Amygdala (tissue), 56 donors: ENCODE measurements at regions not wholly inside any gene's neighbourhood (a gene's known extent, or its start where the extent isn't known, plus 50 kb on each side); places are given as distances from the start of the nearest gene placed in this dataset.

Source experiments
- DNase-seq, 56 donors: peaks; one replicate each; lab custom pipeline; 2025; lab: John Stamatoyannopoulos, UW

- no peak for DNase-seq
Observed at GRCh38 chr17:72401883-72402726, 281.3 kb downstream of the SOX9 start.

GRCh38 chr17:72402727-72403210 lies 281.9 kb downstream of the SOX9 start:
- DNase-seq: no peak

- no peak for DNase-seq
Observed at GRCh38 chr17:72403713-72404209, 282.9 kb downstream of the SOX9 start.

- DNase-seq: peak in 5 of 56 donors; percentile 2 to 51 (median 23)
Observed at GRCh38 chr17:72404872-72405271, 284.1 kb downstream of the SOX9 start.

DNA sequence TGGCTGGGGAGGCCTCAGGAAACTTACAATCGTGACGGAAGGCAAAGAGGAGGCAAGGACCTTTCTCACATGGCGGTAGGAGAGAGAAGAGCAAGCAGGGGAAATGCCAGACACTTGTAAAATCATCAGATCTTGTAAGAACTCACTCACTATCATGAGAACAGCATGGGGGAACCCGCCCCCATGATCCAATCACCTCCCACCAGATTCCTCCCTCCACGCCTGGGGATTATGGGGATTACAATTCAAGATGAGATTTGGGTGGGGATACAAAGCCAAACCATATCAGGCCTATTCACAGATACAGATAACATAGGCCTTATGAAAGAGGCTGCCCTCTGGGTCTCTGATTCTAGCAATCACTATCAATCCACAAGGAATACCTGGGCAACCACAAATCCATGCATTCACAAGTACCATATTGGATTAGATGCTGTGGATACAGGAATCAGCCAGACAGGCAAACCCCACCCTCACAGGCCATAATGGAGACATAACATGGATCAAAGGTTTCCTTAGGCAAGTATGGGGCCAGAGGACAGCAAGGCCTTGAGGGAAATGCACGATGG lies 284.9 kb downstream of the SOX9 start:
- DNase-seq: no peak

- DNase-seq: no peak
Observed at GRCh38 chr17:72406498-72406897, 285.7 kb downstream of the SOX9 start.

DNA sequence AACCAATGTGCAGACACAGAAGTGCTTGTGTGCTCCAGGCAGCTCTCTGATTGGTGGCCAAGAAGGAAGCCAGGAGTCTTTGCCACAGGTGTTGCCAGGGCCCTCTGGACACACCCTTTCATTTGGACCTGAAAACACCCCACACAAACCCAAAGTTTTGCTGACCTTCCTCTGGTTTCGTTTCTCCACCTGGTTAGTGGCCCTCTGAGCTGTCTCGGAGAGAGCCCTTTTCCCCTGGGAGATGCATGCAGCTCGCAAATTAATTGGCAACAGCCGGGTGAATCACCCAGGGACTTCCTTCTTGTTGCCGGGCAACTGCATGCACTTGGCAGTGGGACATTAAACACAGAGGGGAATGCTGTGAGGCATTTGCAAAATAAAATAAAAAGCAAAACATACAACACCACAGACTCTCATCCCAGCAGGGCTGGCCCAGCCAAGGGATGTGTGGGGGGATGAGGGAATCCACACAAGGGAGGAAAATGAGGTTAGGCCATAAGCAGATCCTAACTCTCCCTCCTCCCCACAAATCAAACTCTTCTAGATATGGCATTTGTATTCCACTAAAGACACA lies 286.6 kb downstream of the SOX9 start:
- peak in 49 of 56 donors; percentile 9 to 78 (median 44) for DNase-seq

DNA sequence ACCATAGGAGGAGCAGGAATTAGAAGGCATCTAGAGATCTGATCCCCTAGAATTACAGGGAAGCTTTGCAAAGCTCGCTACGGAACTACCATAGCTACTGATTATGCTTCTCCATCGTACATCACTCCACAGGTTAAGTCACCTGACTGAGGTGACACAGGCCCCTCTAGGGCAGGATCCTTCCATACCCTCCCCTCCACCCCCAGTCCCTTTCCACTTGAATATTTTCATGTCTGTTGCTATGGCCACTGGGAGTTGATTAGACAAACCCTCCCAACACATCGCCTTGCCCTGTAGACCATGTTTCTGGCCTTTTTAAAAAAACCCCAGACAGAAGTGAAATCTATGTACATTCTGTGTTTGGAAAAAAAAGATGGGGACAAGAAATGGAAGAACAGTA lies 287.1 kb downstream of the SOX9 start:
- no peak for DNase-seq

GRCh38 chr17:72408641-72409040 lies 287.8 kb downstream of the SOX9 start:
- DNase-seq: no peak

DNA sequence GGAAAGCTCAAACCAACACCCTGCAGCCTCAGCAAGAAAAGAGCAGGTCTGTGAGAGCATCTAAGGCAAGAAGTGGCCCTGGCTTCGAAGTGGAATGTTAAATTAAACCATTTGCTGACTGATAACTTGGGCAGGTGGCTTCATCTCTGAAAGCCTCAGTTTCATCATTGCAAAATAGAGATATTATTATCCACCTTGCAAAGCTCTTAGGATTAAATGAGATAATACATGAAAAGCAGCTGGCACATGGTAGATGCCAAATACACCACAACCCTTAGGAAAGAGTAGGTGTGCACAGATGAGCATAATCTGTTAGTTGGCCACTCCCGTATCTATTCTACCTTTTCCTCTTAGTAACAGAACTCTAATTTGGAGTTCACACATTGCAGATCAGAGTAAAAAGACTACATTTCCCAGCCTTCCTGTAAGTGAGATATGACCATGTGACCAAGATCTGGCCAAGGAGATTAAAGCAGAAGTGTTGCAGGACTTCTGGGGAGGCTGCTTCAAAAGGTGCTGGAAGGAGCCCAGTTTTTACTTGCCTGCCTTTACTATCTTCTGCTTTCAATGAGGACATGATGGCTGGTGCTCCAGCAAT lies 288.7 kb downstream of the SOX9 start:
- no peak for DNase-seq

DNA sequence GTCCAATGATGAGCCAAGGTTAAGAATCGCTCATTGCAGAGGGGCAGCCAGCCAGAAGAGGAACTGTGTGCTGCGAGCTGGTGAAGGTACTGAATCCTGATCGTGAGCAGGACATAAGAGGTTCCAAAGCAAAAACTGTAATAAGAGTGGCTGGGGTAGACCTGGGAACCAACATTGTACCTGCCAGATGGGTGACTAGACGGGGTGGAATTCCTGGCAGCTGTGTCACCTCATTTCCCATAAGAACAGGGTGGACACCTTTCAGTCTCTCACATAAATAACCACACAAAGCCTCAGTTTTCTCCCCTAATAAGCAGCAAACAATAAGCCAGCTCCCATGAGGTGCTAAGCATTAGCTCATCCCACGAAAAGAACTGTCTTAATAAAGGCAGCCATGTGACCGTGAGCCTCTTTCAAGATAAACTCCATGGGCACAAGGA lies 290.3 kb downstream of the SOX9 start:
- DNase-seq: no peak

GRCh38 chr17:72412650-72413076 lies 291.8 kb downstream of the SOX9 start:
- no peak for DNase-seq

DNA sequence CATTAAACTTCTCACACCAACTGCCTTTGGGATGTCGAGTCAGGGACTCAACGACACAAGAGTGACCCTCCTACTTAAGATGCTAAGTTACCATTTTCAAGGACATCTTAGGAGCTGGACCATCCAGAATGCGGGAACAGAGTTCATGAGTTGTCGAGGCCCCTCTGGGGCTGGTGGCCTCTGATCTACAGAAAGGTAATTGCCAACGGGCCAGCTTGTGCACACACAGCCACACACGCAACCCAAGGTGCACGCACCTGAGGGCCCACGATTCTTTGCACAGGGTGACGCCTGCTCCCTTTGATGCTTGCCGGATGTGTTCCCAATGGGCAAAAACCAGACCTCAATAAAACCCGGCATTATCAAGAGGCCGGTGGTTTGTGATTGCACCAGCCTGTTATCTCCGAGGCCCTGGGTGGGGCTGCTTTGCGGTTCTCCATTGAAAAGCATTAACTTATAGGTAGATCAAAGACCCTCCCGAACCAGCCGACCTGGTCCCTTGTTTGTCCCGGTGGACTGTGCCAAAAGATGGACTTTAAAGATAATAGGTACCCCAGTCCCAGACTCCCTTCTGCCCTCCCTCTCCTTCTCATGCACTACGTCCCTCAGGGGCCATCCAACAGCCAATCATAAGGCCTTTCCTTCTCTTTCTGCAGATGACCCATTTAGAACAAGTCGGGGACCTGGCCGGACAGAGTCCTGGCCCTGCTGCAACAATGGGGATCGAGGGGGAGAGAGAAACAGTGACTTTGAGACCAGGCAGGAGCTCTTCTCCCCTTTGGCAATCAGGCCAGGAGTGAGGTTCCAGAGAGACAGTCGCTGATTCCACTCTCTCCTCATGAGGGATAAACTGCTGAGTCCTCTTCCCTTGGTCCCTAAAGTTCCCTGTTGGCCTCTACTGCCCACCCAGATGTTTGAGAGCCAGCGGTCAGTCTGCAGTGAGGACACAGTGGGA lies 292.5 kb downstream of the SOX9 start:
- DNase-seq: no peak

- no peak for DNase-seq
Observed at GRCh38 chr17:72414032-72414396, 293.2 kb downstream of the SOX9 start.

- no peak for DNase-seq
Observed at GRCh38 chr17:72414967-72415853, 294.4 kb downstream of the SOX9 start.

DNA sequence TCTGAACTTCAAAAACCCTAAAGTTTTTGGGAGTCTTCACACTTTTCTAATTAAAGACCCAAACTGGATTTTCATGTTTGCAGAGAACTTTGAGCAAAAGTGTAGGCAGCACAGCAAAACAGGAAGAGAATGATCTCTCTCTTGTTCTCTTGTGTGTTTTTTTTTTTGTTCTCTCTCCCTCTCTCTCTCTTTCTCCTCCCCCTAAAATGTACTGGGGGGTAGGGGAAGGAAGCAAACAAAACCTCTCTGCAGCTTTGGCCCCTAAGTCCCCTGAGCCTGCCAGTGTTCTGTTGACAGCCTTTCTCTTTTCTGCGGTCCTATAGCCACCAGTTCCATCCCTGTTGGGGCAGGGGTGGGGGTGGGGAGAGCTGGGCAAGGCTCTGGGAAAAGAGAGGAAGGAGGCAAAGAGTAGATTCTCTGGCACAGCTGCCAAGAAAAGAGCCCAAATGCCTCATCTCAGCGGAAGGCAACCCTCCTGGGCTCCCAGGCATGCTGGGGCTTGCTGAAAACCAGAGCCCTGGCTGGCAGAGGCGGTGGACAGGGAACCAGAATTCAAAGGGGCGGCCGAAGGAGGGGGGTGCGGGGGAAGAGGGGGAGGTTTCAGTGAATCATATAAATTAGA lies 295.3 kb downstream of the SOX9 start:
- peak in 29 of 56 donors; percentile 8 to 59 (median 38) for DNase-seq

- DNase-seq: no peak
Observed at GRCh38 chr17:72416905-72417304, 296.1 kb downstream of the SOX9 start.

DNA sequence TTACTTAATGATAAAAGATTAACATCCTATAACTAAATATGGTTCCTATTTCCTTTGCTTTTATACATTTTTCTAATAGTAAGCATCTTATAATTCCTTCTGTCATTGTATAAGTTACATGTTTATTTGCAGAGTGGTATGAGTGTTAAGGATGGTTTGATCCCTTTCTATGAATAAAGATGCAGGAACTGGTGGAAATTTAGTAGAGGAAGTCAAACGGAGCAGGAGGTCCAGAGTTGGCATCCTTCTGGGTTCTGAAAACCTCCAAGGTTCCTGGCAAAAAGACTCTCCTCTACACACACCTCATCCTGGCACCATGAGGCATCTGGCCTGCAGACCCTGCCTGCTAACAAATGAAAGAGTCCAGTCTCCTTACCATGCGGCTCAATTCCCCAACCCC lies 296.8 kb downstream of the SOX9 start:
- no peak for DNase-seq
